ENCODE measurements at regions not wholly inside any gene's neighbourhood (a gene's known extent, or its start where the extent isn't known, plus 50 kb on each side); places are given as distances from the start of the nearest gene placed in this dataset.
"Not testable (repeated sequence)": the region's sequence is repeated elsewhere in the genome, so short reads cannot be mapped to it uniquely, and the experiment has no call there.

DNA sequence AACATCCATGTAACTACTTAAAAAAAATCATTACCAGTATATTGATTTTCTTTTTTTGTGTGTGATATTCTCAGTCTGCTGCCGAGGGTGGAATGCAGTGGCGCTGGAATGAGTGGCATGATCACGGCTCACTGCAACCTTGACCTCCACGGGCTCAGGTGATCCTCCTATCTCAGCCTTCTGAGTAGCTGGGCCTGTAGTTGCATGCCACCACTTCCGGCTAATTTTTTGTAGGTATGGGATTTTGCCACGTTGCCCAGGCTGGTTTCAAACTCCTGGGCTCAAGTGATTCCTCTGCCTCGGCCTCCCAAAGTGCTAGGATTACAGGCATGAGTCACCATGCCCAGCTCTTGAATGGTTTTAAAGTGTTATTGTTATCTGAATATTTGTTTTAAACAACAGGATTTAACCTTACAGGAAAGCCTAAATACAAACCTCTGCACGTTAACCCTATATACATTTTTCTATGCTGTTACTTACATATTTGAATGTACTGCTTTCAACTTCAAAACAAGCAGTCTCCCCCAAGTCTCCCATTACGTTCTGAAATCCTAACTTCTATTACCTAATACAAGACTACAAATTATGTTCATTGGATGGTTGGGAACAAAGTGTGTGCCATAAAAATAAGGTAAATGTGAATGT lies 61.7 kb downstream of the KPNA2 start:
- H3K4me3 ChIP-seq (IDR thresholded peaks at IDR 0.05; ENCODE audit: insufficient read depth, low read depth, low read length): no peak overlapping the region
- no peak overlapping the region for H2AFZ ChIP-seq (ENCODE audit: low read depth)
- TF ChIP-seq, protein P1, sequence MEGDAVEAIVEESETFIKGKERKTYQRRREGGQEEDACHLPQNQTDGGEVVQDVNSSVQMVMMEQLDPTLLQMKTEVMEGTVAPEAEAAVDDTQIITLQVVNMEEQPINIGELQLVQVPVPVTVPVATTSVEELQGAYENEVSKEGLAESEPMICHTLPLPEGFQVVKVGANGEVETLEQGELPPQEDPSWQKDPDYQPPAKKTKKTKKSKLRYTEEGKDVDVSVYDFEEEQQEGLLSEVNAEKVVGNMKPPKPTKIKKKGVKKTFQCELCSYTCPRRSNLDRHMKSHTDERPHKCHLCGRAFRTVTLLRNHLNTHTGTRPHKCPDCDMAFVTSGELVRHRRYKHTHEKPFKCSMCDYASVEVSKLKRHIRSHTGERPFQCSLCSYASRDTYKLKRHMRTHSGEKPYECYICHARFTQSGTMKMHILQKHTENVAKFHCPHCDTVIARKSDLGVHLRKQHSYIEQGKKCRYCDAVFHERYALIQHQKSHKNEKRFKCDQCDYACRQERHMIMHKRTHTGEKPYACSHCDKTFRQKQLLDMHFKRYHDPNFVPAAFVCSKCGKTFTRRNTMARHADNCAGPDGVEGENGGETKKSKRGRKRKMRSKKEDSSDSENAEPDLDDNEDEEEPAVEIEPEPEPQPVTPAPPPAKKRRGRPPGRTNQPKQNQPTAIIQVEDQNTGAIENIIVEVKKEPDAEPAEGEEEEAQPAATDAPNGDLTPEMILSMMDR (conservative IDR thresholded peaks at IDR 0.05; ENCODE audit: low read depth, low read length): no peak

DNA sequence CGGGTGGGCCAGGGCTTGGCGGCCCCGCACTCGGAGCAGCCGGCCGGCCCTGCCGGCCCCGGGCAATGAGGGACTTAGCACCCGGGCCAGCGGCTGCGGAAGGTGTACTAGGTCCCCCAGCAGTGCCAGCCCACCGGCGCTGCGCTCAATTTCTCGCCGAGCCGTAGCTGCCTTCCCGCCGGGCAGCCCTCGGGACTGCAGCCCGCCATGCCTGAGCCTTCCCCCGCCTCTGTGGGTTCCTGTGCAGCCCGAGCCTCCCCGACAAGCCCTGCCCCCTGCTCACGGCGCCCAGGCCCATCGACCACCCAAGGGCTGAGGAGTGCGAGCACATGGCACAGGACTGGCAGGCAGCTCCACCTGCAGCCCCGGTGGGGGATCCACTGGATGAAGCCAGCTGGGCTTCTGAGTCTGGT lies 63.8 kb downstream of the KPNA2 start:
- H3K9ac ChIP-seq; H3K27me3 ChIP-seq (ENCODE audit: insufficient read depth, low read depth); H4K20me1 ChIP-seq (ENCODE audit: insufficient read depth); H3K4me3 ChIP-seq (IDR thresholded peaks at IDR 0.05; ENCODE audit: insufficient read depth, low read depth, low read length); H3K4me2 ChIP-seq; H3K79me2 ChIP-seq (ENCODE audit: insufficient read depth, low read depth); H2AFZ ChIP-seq (ENCODE audit: low read depth); H3K4me1 ChIP-seq (ENCODE audit: low read depth, poor library complexity, severe bottlenecking); H3K36me3 ChIP-seq (ENCODE audit: insufficient read depth); H3K27ac ChIP-seq: not testable (repeated sequence)

More for the DNA sequence above, 61.7 kb downstream of the KPNA2 start:
- Histone ChIP-seq H3K4me2 (no peak overlapping the region), H3K27ac (no peak overlapping the region), H3K79me2 (ENCODE audit: insufficient read depth, low read depth) (no peaks in the 10 kb centered on the region), H4K20me1 (ENCODE audit: insufficient read depth) (no peaks in the 10 kb centered on the region), H3K27me3 (ENCODE audit: insufficient read depth, low read depth) (no peaks in the 10 kb centered on the region), H3K9ac (no peak overlapping the region), H3K4me1 (ENCODE audit: low read depth, poor library complexity, severe bottlenecking) (no peaks in the 10 kb centered on the region), H3K36me3 (ENCODE audit: insufficient read depth) (no peaks in the 10 kb centered on the region)

DNA sequence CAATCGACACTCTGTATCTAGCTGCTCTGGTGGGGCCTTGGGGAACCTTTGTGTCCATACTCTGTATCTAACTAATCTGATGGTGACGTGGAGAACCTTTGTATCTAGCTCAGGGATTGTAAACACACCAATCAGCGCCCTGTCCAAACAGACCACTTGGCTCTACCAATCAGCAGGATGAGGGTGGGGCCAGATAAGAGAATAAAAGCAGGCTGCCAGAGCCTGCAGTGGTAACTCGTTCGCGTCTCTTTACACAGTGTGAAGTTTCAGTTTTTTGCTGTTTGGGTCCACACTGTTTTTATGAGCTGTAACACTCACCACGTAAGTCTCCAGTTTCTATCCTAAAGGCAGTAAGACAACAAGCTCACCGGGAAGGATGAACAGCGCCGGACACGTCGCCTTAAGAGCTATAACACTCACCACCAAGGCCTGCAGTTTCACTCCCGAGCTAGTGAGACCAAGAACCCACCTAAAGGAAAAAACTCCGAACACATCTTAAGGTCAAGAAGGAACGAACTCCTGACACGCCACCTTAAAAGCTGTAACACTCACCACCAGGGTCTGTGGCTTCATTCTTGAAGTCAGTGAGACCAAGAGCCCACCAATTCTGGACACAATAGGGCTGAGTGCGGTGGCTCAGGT lies 64.6 kb downstream of the KPNA2 start:
- no peaks in the 10 kb centered on the region for H3K27me3 ChIP-seq (ENCODE audit: insufficient read depth, low read depth)
- H3K79me2 ChIP-seq (ENCODE audit: insufficient read depth, low read depth): no peaks in the 10 kb centered on the region
- no peak overlapping the region for H3K27ac ChIP-seq
- H3K4me3 ChIP-seq (IDR thresholded peaks at IDR 0.05; ENCODE audit: insufficient read depth, low read depth, low read length): no peak overlapping the region
- no peak overlapping the region; the same call in 1 of the 2 replicates for H2AFZ ChIP-seq (ENCODE audit: low read depth)
- no peaks in the 10 kb centered on the region for H4K20me1 ChIP-seq (ENCODE audit: insufficient read depth)
- no peaks in the 10 kb centered on the region for H3K4me1 ChIP-seq (ENCODE audit: low read depth, poor library complexity, severe bottlenecking)
- H3K36me3 ChIP-seq (ENCODE audit: insufficient read depth): no peaks in the 10 kb centered on the region
- no peak overlapping the region for H3K4me2 ChIP-seq
- H3K9ac ChIP-seq: no peak overlapping the region
- TF ChIP-seq, protein P1 (conservative IDR thresholded peaks at IDR 0.05; ENCODE audit: low read depth, low read length): no peak

DNA sequence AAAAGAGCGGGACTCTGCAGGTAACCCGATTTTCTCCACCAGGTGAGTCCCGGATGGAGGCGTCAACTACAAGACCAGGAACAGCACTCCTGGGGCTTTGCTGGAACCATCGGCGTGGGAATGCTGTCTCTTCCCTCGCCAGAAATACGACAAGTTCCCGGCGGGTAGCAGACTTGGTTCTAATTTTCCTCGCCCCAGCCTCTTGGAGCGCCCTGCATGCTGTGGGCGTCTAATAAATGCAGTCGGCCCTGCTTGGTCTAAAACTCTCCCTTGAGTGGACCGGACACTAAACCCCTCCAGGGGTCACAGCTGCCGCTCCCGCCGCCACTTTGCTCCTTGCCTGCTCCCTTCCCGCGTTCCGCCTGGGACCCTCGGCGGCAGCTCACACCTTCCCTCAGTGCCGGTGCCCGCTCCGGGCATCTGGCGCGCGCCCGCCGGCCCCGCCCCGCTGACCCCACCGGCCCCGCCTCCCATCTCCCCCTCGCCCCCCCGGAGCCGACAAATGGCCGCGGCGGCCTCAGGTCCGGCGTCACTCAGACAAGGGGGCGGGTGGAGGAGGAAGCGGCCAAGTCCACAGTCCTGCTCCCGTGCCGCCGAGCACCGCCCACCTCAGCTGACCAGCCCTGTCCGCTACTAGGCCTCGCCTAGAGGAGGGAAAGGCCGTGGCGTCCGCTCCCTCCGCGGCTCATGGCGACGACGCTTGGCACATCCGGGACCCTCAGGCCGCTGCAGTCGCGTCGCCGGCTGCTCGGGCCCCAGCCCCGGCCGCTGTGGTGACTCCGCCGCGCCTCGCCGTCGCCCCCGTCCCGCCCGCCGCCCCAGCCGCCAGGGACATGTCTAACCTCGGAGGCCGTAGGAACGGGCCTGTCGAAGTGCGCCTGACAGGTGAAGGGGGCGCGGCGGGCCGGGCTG lies 65.8 kb downstream of the KPNA2 start:
- H4K20me1 ChIP-seq (ENCODE audit: insufficient read depth): no peaks in the 10 kb centered on the region
- no peaks in the 10 kb centered on the region for H3K79me2 ChIP-seq (ENCODE audit: insufficient read depth, low read depth)
- H3K9ac ChIP-seq: peak overlapping the region; percentile 37; the same call in 1 of the 2 replicates
- no peaks in the 10 kb centered on the region for H3K27me3 ChIP-seq (ENCODE audit: insufficient read depth, low read depth)
- peak overlapping the region; percentile 44; the same call in 1 of the 2 replicates for H3K4me2 ChIP-seq
- H3K36me3 ChIP-seq (ENCODE audit: insufficient read depth): no peaks in the 10 kb centered on the region
- peak overlapping the region; percentile 66 for H2AFZ ChIP-seq (ENCODE audit: low read depth)
- H3K4me1 ChIP-seq (ENCODE audit: low read depth, poor library complexity, severe bottlenecking): no peaks in the 10 kb centered on the region
- no peak overlapping the region for H3K4me3 ChIP-seq (IDR thresholded peaks at IDR 0.05; ENCODE audit: insufficient read depth, low read depth, low read length)
- TF ChIP-seq, protein P1 (conservative IDR thresholded peaks at IDR 0.05; ENCODE audit: low read depth, low read length): no peak
- no peak overlapping the region for H3K27ac ChIP-seq

All from KMS-11 (cell line).